Activated CD4-positive, alpha-beta T cell treated with anti-CD3 and anti-CD28 coated beads, Interleukin-2, amount 50 U/mL, for 4 hours (primary cell): ENCODE measurements at regions not wholly inside any gene's neighbourhood (a gene's known extent, or its start where the extent isn't known, plus 50 kb on each side); places are given as distances from the start of the nearest gene placed in this dataset.

Experiments
- DNase-seq, 2 experiments: peaks; one replicate each; pipeline ENCODE4 v3.0.0-alpha.2; 2020

- DNase-seq = no peak
Measured at GRCh38 chr3:159776779-159777178, 211.9 kb upstream of the IL12A start.

GRCh38 chr3:159779883-159780282 is 208.8 kb upstream of the IL12A start:
- DNase-seq = no peak

- DNase-seq = no peak
Measured at GRCh38 chr3:159781867-159782266, 206.8 kb upstream of the IL12A start.

- DNase-seq = no peak
Measured at GRCh38 chr3:159782724-159783421, 205.8 kb upstream of the IL12A start.

- no peak for DNase-seq
Measured at GRCh38 chr3:159783780-159784742, 204.6 kb upstream of the IL12A start.

- no peak for DNase-seq
Measured at GRCh38 chr3:159785273-159785708, 203.3 kb upstream of the IL12A start.

DNA sequence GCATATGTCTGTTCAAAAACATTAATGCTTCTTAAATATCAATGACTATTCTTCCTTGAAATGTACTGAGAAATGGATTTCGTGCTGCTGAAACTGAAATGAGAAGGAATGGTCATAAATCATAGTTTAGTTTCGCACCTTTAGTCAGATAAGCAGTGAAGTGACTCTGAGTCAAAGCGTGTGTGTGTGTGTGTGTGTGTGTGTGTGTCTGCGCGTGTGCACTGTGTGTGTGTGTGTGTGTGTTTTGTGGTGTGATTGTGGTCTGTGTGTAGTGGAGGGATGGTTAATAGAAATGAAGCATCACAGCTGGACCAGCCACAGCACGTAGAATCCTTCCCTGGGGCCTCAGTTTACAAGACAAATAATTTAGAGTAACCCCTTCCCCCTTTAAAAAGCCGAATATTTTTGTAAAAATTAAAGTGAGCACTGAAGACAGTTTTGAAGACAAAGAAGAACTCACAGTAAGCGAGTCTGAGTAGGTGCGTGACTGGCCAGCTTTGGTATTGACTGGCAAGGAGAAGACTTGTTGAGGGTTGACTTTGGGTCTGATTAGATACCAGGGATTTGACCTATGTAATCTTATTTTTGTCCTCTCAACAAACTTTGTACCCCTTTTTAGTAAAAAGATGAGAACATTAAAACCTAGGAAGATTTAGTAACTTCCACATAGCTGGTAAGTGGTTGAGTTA is 202.0 kb upstream of the IL12A start:
- DNase-seq = no peak

DNA sequence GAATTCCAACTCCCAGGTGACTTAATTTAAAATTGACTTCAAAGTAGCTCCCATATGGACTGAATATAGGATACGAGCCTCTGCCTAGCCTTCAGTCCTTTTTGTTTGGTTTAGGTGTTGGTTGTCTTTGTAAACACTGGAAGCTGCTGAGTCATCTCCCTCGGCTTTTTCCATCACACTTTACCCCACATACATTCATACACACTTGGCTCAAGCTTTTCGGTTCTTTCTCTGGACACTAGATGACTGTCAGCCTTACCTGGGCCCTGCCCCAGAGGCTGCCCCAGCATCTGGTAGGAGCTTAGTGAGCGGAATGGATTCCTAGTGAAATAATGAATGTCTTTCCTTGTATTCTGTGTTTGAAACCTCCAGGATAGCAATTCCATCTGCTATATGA is 201.5 kb upstream of the IL12A start:
- DNase-seq = no peak

DNA sequence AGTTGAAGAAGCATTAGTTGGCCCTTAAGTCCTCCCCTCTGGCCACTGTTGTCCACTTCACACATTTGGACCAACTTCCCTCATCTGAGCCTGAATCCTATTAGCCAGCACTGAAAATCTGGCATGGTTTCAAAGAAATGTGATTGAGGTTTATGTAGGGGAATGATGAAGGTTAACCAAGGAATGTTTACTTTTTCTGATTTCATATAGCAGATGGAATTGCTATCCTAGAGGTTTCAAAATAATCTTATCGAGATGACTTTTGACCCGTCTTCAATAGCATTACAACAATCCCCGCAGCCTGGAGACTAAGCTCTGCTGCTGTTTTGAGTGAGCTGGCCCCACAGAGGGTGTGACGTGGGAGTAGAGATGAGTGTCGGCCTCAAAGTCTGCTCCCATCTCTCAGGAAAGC is 200.8 kb upstream of the IL12A start:
- no peak for DNase-seq

DNA sequence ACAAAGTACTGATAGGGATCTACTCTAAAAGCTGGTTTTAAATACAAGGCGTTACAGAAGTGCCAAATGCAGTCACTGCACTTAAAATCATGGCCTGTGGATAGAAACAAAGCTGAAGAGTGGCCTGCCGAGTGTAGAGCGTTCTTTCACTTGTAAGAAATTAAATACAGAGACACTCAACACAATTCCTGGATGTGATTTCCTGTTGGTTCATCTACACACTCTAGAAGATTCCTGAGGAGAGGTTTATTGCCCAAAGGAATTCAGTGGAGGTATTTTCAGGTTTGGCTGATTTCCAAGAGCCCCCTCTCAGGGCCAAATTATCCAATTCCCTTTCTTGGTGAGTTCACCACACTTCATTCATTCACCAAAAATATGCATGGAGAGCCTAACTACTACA is 200.3 kb upstream of the IL12A start:
- DNase-seq = no peak

DNA sequence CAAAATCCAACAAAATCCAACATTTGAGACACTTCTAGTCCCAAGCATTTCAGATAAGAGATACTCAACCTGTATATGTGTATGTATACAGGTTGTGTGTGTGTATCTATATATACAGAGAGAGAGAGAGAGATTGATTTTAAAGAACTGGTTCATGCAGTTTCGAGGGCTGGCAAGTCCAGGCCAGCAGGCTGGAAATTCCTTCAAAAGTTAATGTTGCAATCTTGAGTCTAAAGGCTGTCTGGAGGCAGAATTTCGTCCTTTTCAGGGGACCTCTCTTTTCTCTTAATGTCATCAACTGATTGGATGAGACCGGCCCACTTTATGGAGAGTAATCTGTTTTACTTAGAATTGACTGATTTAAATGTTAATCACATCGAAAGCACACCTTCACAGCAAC is 199.6 kb upstream of the IL12A start:
- no peak for DNase-seq

DNA sequence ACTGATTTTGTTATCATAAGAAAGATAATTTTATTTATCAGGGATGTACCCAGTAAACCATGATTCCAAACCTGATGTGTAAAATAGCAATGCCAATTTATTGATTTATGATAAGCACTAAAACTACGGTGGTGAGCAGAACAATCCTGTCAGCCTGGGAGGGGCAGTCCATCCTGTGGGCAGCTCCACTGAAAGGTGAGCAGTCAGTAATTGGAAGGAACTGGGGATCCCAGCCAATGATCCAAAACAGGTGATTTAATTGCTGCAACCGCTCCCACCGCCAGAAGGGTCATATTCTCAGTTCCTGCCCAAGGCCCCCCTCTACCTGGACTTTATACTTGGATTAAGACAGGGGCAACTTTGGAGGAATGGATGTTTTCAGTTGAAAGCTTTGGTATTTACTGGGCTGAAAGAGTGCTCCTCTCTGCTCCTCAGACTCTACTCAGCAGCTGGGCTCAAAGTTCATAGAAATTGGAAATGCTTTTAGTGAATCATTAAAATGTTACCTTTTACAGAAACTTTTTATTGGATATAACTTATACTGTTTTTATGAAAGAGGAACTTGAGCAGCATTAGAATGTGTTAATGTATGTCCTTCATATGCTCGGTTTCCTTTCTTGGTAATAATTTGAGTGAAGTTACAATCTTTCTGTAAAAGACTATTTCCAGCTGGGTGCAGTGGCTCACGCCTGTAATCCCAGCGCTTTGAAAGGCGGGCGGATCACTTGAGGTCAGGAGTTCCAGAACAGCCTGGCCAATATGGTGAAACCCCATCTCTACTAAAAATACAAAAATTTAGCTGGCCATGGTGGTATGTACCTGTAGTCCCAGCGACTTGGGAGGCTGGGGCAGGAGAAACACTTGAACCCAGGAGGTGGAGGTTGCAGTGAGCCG is 198.6 kb upstream of the IL12A start:
- DNase-seq = no peak

GRCh38 chr3:159791336-159791735 is 197.3 kb upstream of the IL12A start:
- no peak for DNase-seq

DNA sequence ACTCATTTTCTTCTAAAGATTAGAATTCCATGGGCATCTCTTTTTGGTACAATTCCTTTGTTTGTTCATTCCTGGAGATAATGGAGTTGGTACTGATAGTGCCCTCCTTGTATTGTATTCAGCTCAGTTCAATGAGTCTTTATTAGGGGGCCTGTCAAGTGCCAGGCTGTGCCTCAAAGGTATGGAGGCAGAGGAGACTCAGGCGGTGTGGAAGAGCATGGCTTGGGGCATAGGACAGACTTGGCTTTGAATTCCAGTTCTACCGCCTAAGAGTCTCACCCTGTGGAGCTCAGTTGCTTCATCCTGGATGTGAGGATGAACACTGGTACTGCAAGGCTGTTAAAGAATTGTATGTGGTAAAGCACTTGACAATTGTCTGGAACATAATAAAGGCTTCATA is 196.6 kb upstream of the IL12A start:
- no peak for DNase-seq

DNA sequence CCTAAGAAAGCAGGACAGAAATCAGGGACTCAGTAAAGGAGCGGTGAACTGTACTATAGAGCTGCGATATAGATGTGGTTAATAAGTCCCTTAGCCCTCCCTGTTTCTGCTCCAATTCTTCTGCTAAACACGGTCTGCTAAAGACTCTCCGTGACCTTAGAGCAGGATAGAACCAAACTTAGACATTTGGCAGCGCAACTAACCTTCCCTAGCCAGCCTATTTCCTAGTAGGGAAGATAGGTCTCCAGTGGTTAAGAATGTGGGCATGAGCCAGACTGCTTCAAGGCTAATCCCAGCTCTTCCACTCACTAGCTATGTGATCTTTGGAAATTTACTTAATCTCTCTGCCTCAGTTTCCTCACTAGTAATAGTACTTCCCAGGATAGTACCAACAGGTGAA is 193.6 kb upstream of the IL12A start:
- DNase-seq = no peak

GRCh38 chr3:159795681-159796175 is 192.9 kb upstream of the IL12A start:
- no peak for DNase-seq

- no peak for DNase-seq
Measured at GRCh38 chr3:159796226-159796625, 192.4 kb upstream of the IL12A start.

DNA sequence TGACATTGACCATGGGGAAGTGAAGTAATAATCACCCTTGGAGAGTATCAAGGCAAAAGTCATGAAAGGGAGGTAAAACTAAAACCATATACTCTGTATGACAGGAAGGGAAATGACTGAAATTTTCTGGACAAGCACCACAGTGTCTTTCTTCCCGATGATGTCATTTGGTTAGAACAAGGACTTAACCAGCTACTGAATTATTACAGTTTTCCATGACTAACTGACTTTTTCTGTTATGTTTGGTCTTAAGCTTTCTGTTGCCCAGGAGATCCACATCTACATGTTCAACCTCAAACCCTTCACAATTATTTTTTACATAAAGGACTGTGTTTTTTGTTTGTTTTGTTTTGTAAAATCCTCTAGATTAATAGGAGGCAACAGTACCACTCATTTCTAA is 191.9 kb upstream of the IL12A start:
- DNase-seq = no peak

- no peak for DNase-seq
Measured at GRCh38 chr3:159797771-159798170, 190.9 kb upstream of the IL12A start.

DNA sequence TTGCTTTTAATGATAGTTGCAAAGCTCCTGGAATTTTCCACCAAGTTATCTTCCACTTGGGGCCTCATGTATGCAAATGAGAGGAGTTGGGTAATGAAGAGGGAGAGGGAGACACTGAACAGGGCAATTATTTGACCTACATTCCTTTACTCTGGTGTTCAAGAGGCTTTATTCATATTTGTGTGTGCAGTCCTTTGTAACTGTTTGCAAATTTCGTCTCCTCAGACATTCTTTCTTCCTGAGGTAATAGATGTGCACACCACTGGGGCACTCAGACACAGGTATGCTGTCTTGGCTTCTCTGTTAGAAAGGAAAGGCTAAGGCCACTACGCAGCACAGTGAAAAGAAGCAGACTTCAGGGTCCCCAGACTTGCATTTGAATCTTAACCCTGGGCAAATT is 189.7 kb upstream of the IL12A start:
- DNase-seq = no peak

DNA sequence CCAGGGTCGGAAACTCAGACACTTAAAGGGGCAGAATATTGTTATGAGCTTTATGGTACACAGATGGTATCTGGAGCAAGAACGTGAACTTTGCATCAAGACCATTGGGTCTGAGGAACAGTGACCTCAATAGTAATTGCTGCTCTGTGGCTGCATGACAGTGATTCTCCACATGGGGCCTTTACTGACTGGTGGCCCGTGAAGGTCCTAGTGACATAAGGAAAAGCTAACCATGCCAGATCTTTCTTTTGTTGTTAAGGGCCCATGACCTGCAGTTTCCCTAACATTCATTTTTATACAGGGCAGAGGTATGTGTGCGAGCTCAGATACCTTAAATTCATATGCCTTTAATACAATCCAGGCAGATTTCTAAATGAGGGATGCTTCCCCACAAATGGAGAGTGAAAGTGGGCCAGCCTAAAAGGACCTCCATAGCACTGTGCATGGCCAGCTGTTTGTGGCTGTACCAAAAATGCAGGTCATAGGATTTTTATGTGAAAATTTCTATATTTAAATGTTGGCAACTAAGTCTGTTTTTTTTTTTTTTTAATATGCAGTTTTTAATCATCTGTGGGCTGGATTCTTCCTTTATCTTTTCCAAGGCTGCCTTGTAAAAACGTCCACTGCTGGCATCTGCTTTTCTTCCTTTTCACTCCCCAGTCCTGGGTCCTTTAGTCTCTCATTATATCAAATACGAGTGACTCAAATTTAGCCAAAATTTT is 188.0 kb upstream of the IL12A start:
- no peak for DNase-seq

DNA sequence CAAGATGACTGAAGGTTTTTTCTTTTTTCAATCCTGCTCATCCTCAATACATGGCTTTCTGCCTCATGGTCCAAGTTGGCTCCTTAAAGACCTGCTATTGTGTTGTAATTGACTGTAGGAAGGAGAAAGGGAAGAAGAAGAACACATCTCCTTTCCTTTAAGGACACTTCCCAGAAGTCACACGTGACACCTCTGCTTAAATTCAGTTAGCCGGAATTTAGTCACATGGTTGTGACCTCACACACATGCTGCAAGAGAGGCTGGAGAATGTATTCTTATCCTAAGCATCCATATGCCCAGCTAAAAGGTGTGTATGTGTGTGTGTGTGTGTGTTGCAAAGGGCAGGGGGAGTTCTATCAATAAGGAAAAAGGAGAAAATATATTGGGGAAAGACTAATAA is 185.8 kb upstream of the IL12A start:
- DNase-seq = no peak
